B cell (primary cell): ENCODE measurements at regions not wholly inside any gene's neighbourhood (a gene's known extent, or its start where the extent isn't known, plus 50 kb on each side); places are given as distances from the start of the nearest gene placed in this dataset.

Experiments used
- ATAC-seq: fragments of 200-7000 bp; cut with Tn5 transposase; one replicate; pipeline ENCODE4 v1.10.0; 2021; ENCODE audit warnings: low read depth, mild to moderate bottlenecking, moderate number of reproducible peaks, moderate library complexity
- CTCF ChIA-PET: fragments of 350-600 bp; sonication (Branson Sonifier 250); formaldehyde crosslinking; loops from one replicate; lab custom pipeline; 2021; ENCODE audit warnings: antibody characterized with exemption, inconsistent platforms; lab: Charles Lee
- POLR2A ChIA-PET: fragments of 350-600 bp; sonication (Branson Sonifier 250); formaldehyde crosslinking; loops from one replicate; lab custom pipeline; 2021; ENCODE audit warnings: antibody characterized with exemption; lab: Charles Lee
- DNase-seq: peaks from one replicate; pipeline ENCODE4 v3.0.0; 2013
- H2AFZ ChIP-seq: 2 replicates; pipeline ENCODE4 v1.6.1; 2012; ENCODE audit warnings: mild to moderate bottlenecking, low read depth, low read length; ENCODE audit not compliant: insufficient read depth, poor library complexity, severe bottlenecking
- H3K27ac ChIP-seq, 2 donors: 1 replicate in 1 of 2; 2 replicates in 1 of 2; pipeline ENCODE4 v1.5.1; 2012 to 2013; ENCODE audit warnings: low read length in 2 of 2, mild to moderate bottlenecking in 2 of 2, moderate library complexity in 1 of 2
- H3K27me3 ChIP-seq, 4 experiments: fragments of 200-600 bp in 1 of 4; sonication (generic) in 1 of 4; replicated peaks in 1 of 4; 1 replicate in 2 of 4; 2 replicates in 2 of 4; pipeline versions ENCODE4 v1.6.1 to v1.7.0; 2013 to 2016; ENCODE audit warnings: low read length in 3 of 4, mild to moderate bottlenecking in 2 of 4, mixed read lengths in 1 of 4, moderate library complexity in 1 of 4; ENCODE audit not compliant: insufficient read depth in 4 of 4, control insufficient read depth in 3 of 4; ENCODE audit errors: control extremely low read depth in 1 of 4
- H3K36me3 ChIP-seq, 2 experiments: replicated peaks in 1 of 2; 1 replicate in 1 of 2; 2 replicates in 1 of 2; pipeline versions ENCODE4 v1.6.1 to v1.7.1; 2013; ENCODE audit warnings: low read length in 1 of 2; ENCODE audit not compliant: insufficient read depth in 2 of 2, control insufficient read depth in 1 of 2; ENCODE audit errors: control extremely low read depth in 1 of 2, extremely low read depth in 1 of 2
- H3K4me1 ChIP-seq, 2 donors: fragments of 200-600 bp in 1 of 2; sonication (generic) in 1 of 2; 1 replicate in 1 of 2; 2 replicates in 1 of 2; pipeline versions ENCODE4 v1.5.1 to v1.6.1; 2013 to 2017; ENCODE audit warnings: low read length in 2 of 2; ENCODE audit not compliant: control insufficient read depth in 2 of 2, insufficient read depth in 2 of 2
- H3K4me2 ChIP-seq: replicated peaks from 2 replicates; pipeline ENCODE3; 2012; ENCODE audit warnings: mild to moderate bottlenecking, low read depth, low read length; ENCODE audit not compliant: poor library complexity, severe bottlenecking
- H3K4me3 ChIP-seq, 5 experiments: fragments of 200-600 bp in 1 of 5; sonication (generic) in 1 of 5; 1 replicate in 3 of 5; 2 replicates in 2 of 5; pipeline versions ENCODE4 v1.5.1 to v1.7.0; 2011 to 2016; ENCODE audit warnings: low read length in 4 of 5, mild to moderate bottlenecking in 4 of 5, low read depth in 2 of 5, control low read depth in 1 of 5, moderate library complexity in 1 of 5; ENCODE audit not compliant: insufficient read depth in 1 of 5; ENCODE audit errors: control extremely low read depth in 1 of 5, extremely low read depth in 1 of 5
- H3K79me2 ChIP-seq: fragments of 200-600 bp; sonication (generic); one replicate; pipeline ENCODE4 v1.6.0; 2016; ENCODE audit warnings: low read length; ENCODE audit not compliant: control insufficient read depth, insufficient read depth
- H3K9ac ChIP-seq: fragments of 200-600 bp; sonication (generic); 2 replicates; pipeline ENCODE4 v1.6.1; 2017; ENCODE audit warnings: mild to moderate bottlenecking, low read length, moderate library complexity
- H3K9me3 ChIP-seq, 3 donors: one replicate each; pipeline versions ENCODE4 v1.6.1 to v1.7.1; 2013; ENCODE audit warnings: low read length in 2 of 3; ENCODE audit not compliant: control insufficient read depth in 2 of 3, insufficient read depth in 1 of 3; ENCODE audit errors: control extremely low read depth in 1 of 3
- H4K20me1 ChIP-seq: 2 replicates; pipeline ENCODE4 v1.6.0; 2012; ENCODE audit warnings: mild to moderate bottlenecking, low read length; ENCODE audit not compliant: insufficient read depth, control insufficient read depth, poor library complexity, severe bottlenecking
- H3K27ac Mint-ChIP-seq: one replicate; pipeline ENCODE4 v1.8.0; 2021; ENCODE audit warnings: mixed read lengths
- H3K27me3 Mint-ChIP-seq: one replicate; pipeline ENCODE4 v1.8.0; 2021; ENCODE audit warnings: mixed read lengths
- H3K4me1 Mint-ChIP-seq: one replicate; pipeline ENCODE4 v1.8.0; 2021; ENCODE audit warnings: mixed read lengths
- H3K4me3 Mint-ChIP-seq: one replicate; pipeline ENCODE4 v1.8.0; 2021; ENCODE audit warnings: mixed read lengths
- H3K9me3 Mint-ChIP-seq: one replicate; pipeline ENCODE4 v1.8.0; 2022; ENCODE audit warnings: mixed read lengths; ENCODE audit not compliant: insufficient read depth
- EZH2 ChIP-seq: IDR thresholded peaks from 2 replicates; pipeline ENCODE4 v1.6.1; 2012; ENCODE audit warnings: borderline replicate concordance, low read depth, mild to moderate bottlenecking, moderate library complexity, low read length; ENCODE audit not compliant: insufficient read depth, poor library complexity, severe bottlenecking
- WGBS: methylation state at CpG from one replicate; pipeline ENCODE4 v1.1.5; 2013; ENCODE audit warnings: missing lambda C conversion rate; ENCODE audit not compliant: insufficient coverage; 5-methylcytosine and 5-hydroxymethylcytosine counted together
- intact Hi-C: fragments of 100-400 bp; cut with micrococcal nuclease; formaldehyde crosslinking; loops from one replicate; pipeline ENCODE4 v1.10.0; 2022
- TF ChIP-seq, protein P1 (sequence below): fragments of 200-600 bp; IDR thresholded peaks from one replicate; pipeline ENCODE4 v1.8.0; 2022; ENCODE audit warnings: antibody characterized with exemption, mild to moderate bottlenecking

DNA sequence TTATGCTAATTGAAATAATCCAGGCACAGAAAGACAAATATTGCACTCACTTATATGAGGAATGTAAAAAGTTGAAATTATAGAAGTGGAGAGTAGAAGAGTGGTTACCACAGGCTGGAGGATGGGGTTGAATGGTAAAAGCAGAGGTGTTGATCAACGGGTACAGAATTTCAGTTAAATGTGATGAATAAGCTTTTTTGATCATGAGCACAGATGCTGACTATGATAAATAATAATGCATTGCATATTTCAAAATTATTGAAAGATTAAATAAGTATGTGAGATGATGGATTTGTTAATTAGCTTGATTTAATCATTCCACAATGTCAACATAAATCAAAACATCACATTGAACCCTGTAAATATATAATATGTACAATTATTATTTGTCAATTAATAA, 213.1 kb downstream of the DCAF12L2 start:
- Histone ChIP-seq H3K4me3 (no peak overlapping the region), H3K27me3 (no peaks in the 10 kb centered on the region), H3K4me1 (no peaks in the 10 kb centered on the region), H2AFZ (no peak overlapping the region), H3K4me2 (no peak overlapping the region), H3K79me2 (no peaks in the 10 kb centered on the region), H3K9me3 (no peaks in the 10 kb centered on the region), H4K20me1 (no peaks in the 10 kb centered on the region), H3K27ac (no peak overlapping the region), H3K36me3 (no peaks in the 10 kb centered on the region), H3K9ac (no peak overlapping the region)
- ChIA-PET POLR2A (no interaction called here), CTCF (no interaction called here)
- TF ChIP-seq, protein P1, sequence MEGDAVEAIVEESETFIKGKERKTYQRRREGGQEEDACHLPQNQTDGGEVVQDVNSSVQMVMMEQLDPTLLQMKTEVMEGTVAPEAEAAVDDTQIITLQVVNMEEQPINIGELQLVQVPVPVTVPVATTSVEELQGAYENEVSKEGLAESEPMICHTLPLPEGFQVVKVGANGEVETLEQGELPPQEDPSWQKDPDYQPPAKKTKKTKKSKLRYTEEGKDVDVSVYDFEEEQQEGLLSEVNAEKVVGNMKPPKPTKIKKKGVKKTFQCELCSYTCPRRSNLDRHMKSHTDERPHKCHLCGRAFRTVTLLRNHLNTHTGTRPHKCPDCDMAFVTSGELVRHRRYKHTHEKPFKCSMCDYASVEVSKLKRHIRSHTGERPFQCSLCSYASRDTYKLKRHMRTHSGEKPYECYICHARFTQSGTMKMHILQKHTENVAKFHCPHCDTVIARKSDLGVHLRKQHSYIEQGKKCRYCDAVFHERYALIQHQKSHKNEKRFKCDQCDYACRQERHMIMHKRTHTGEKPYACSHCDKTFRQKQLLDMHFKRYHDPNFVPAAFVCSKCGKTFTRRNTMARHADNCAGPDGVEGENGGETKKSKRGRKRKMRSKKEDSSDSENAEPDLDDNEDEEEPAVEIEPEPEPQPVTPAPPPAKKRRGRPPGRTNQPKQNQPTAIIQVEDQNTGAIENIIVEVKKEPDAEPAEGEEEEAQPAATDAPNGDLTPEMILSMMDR = no peak
- no peak for TF ChIP-seq EZH2
- WGBS = no CpG with 5 or more reads among the region's 1 CpG
- H3K27me3 Mint-ChIP-seq = no peaks in the 10 kb centered on the region
- H3K27ac Mint-ChIP-seq = no peak overlapping the region
- no peak for ATAC-seq
- intact Hi-C loops = no loop called here
- H3K4me1 Mint-ChIP-seq = no peaks in the 10 kb centered on the region
- no peaks in the 10 kb centered on the region for H3K9me3 Mint-ChIP-seq
- H3K4me3 Mint-ChIP-seq = no peak overlapping the region
- no peak for DNase-seq

GRCh38 chrX:125953814-125954213, 212.3 kb downstream of the DCAF12L2 start:
- Histone ChIP-seq H3K27ac (no peak overlapping the region), H3K27me3 (no peaks in the 10 kb centered on the region), H2AFZ (no peak overlapping the region), H3K36me3 (no peaks in the 10 kb centered on the region), H3K9me3 (no peaks in the 10 kb centered on the region), H3K9ac (no peak overlapping the region), H3K79me2 (no peaks in the 10 kb centered on the region), H3K4me3 (no peak overlapping the region), H3K4me2 (no peak overlapping the region), H4K20me1 (no peaks in the 10 kb centered on the region), H3K4me1 (no peaks in the 10 kb centered on the region)
- DNase-seq = no peak
- Mint-ChIP-seq H3K27me3 (no peaks in the 10 kb centered on the region), H3K27ac (no peak overlapping the region), H3K4me3 (no peak overlapping the region), H3K9me3 (no peaks in the 10 kb centered on the region), H3K4me1 (no peaks in the 10 kb centered on the region)
- no peak for ATAC-seq
- WGBS = no CpG with 5 or more reads among the region's 2 CpGs
- POLR2A ChIA-PET = no interaction called here
- TF ChIP-seq, protein P1 = no peak
- TF ChIP-seq EZH2 = no peak
- CTCF ChIA-PET = no interaction called here
- intact Hi-C loops = no loop called here
